ENCODE measurements at regions not wholly inside any gene's neighbourhood (a gene's known extent, or its start where the extent isn't known, plus 50 kb on each side); places are given as distances from the start of the nearest gene placed in this dataset.

DNA sequence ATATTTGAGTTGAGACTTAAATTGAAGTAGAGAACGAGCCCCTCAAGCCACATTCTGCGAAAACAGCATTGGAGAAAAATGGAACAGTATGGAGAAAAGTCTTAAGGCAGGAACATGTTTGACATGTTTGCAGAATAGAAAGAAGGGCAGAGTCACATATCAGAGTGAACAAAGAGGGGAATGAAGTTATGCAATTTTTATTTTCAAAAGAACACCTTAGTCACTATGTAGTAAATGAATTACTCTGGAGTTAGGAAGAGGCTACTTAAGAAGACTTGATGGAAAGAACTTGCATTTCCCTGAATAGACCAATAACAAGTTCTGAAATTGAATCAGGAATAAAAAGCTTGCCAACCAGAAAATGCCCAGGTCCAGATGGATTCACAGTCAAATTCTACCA is 391.4 kb upstream of the CDH19 start:
- no peaks in the 10 kb centered on the region for H3K4me1 ChIP-seq (ENCODE audit: control insufficient read depth in 1 of 2, insufficient read depth in 2 of 2, low read length in 2 of 2)
- BruUV-seq (replicated peaks), result no TSS peak
- no peaks in the 10 kb centered on the region for H3K27me3 ChIP-seq (ENCODE audit: insufficient read depth, low read length)
- H3K79me2 ChIP-seq (ENCODE audit: insufficient read depth, low read length), result no peaks in the 10 kb centered on the region
- RAD21 ChIA-PET (ENCODE audit: low non-redundant PET in 1 of 2, low total read pairs in 2 of 2, uncharacterized antibody in 2 of 2, unreplicated experiment in 2 of 2), result no interaction called here
- no peak overlapping the region for H3K27ac ChIP-seq (ENCODE audit: low read depth, low read length)
- ATAC-seq, result no peak
- H3K9ac ChIP-seq (ENCODE audit: low read length), result no peak overlapping the region
- no peak overlapping the region for H3K4me3 ChIP-seq (replicated peaks in 1 of 2; ENCODE audit: low read depth in 1 of 2, low read length in 2 of 2)
- H4K20me1 ChIP-seq (ENCODE audit: insufficient read depth), result no peaks in the 10 kb centered on the region
- H3K4me2 ChIP-seq (ENCODE audit: low read length), result no peak overlapping the region
- TF ChIP-seq EZH2 (IDR thresholded peaks at IDR 0.05) (no peak), SRF (IDR thresholded peaks at IDR 0.05; ENCODE audit: low read depth) (no peak), YY1 (IDR thresholded peaks at IDR 0.05; ENCODE audit: extremely low read depth, insufficient replicate concordance, low read depth, low read length) (no peak), SIN3A (IDR thresholded peaks at IDR 0.05; ENCODE audit: low read depth) (no peak), EGR1 (IDR thresholded peaks at IDR 0.05; ENCODE audit: low read depth) (no peak)
- TF ChIP-seq, protein P1, sequence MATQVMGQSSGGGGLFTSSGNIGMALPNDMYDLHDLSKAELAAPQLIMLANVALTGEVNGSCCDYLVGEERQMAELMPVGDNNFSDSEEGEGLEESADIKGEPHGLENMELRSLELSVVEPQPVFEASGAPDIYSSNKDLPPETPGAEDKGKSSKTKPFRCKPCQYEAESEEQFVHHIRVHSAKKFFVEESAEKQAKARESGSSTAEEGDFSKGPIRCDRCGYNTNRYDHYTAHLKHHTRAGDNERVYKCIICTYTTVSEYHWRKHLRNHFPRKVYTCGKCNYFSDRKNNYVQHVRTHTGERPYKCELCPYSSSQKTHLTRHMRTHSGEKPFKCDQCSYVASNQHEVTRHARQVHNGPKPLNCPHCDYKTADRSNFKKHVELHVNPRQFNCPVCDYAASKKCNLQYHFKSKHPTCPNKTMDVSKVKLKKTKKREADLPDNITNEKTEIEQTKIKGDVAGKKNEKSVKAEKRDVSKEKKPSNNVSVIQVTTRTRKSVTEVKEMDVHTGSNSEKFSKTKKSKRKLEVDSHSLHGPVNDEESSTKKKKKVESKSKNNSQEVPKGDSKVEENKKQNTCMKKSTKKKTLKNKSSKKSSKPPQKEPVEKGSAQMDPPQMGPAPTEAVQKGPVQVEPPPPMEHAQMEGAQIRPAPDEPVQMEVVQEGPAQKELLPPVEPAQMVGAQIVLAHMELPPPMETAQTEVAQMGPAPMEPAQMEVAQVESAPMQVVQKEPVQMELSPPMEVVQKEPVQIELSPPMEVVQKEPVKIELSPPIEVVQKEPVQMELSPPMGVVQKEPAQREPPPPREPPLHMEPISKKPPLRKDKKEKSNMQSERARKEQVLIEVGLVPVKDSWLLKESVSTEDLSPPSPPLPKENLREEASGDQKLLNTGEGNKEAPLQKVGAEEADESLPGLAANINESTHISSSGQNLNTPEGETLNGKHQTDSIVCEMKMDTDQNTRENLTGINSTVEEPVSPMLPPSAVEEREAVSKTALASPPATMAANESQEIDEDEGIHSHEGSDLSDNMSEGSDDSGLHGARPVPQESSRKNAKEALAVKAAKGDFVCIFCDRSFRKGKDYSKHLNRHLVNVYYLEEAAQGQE (IDR thresholded peaks at IDR 0.05; ENCODE audit: low read depth), result no peak
- TF ChIP-seq, protein P2, sequence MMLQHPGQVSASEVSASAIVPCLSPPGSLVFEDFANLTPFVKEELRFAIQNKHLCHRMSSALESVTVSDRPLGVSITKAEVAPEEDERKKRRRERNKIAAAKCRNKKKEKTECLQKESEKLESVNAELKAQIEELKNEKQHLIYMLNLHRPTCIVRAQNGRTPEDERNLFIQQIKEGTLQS (IDR thresholded peaks at IDR 0.05), result no peak
- TF ChIP-seq, protein P3, sequence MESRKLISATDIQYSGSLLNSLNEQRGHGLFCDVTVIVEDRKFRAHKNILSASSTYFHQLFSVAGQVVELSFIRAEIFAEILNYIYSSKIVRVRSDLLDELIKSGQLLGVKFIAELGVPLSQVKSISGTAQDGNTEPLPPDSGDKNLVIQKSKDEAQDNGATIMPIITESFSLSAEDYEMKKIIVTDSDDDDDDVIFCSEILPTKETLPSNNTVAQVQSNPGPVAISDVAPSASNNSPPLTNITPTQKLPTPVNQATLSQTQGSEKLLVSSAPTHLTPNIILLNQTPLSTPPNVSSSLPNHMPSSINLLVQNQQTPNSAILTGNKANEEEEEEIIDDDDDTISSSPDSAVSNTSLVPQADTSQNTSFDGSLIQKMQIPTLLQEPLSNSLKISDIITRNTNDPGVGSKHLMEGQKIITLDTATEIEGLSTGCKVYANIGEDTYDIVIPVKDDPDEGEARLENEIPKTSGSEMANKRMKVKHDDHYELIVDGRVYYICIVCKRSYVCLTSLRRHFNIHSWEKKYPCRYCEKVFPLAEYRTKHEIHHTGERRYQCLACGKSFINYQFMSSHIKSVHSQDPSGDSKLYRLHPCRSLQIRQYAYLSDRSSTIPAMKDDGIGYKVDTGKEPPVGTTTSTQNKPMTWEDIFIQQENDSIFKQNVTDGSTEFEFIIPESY (IDR thresholded peaks at IDR 0.05; ENCODE audit: extremely low read depth, insufficient replicate concordance, low read length), result no peak
- peaks cover 10 to 17% of the 10 kb centered on the region in 2 experiments; a peak in 2 of 4 replicates for H3K9me3 ChIP-seq (ENCODE audit: control insufficient read depth in 1 of 2, insufficient read depth in 1 of 2, low read depth in 1 of 2, low read length in 2 of 2)
- H3K36me3 ChIP-seq (ENCODE audit: control insufficient read depth in 1 of 2, insufficient read depth in 2 of 2, low read length in 2 of 2), result no peaks in the 10 kb centered on the region
- intact Hi-C loops (cut with micrococcal nuclease), result no loop called here
- no peaks in the 10 kb centered on the region for H3K9me2 ChIP-seq (ENCODE audit: insufficient read depth)
- CTCF ChIA-PET, result no interaction called here
- H2AFZ ChIP-seq (ENCODE audit: low read depth, low read length, poor library complexity, severe bottlenecking), result no peak overlapping the region
- DNase-seq (ENCODE audit: low read depth, low spot score), result no peak
- POLR2A ChIA-PET, result no interaction called here

Data from HCT116 (cell line).